H1 (cell line): ENCODE measurements at regions not wholly inside any gene's neighbourhood (a gene's known extent, or its start where the extent isn't known, plus 50 kb on each side); places are given as distances from the start of the nearest gene placed in this dataset.

Experiments
- KDM1A ChIP-seq: fragments of 200-600, 300-600 bp; sonication (generic); IDR thresholded peaks from 2 replicates; pipeline ENCODE4 v1.7.1; 2016; ENCODE audit warnings: mild to moderate bottlenecking, low read length, borderline replicate concordance
- TEAD4 ChIP-seq: IDR thresholded peaks from 2 replicates; pipeline ENCODE4 v1.6.1; 2012; ENCODE audit warnings: low read depth, low read length, inconsistent platforms, mixed read lengths
- USF2 ChIP-seq: IDR thresholded peaks from 2 replicates; pipeline ENCODE4 v1.6.1; 2011; ENCODE audit warnings: low read length, improper control_type of control experiment

- TF ChIP-seq USF2 (no peak), TEAD4 (no peak), KDM1A (no peak)
Measured at GRCh38 chr4:125382995-125383394, 68.2 kb downstream of the FAT4 start (continued).
